ENCODE measurements at regions not wholly inside any gene's neighbourhood (a gene's known extent, or its start where the extent isn't known, plus 50 kb on each side); places are given as distances from the start of the nearest gene placed in this dataset.

DNA sequence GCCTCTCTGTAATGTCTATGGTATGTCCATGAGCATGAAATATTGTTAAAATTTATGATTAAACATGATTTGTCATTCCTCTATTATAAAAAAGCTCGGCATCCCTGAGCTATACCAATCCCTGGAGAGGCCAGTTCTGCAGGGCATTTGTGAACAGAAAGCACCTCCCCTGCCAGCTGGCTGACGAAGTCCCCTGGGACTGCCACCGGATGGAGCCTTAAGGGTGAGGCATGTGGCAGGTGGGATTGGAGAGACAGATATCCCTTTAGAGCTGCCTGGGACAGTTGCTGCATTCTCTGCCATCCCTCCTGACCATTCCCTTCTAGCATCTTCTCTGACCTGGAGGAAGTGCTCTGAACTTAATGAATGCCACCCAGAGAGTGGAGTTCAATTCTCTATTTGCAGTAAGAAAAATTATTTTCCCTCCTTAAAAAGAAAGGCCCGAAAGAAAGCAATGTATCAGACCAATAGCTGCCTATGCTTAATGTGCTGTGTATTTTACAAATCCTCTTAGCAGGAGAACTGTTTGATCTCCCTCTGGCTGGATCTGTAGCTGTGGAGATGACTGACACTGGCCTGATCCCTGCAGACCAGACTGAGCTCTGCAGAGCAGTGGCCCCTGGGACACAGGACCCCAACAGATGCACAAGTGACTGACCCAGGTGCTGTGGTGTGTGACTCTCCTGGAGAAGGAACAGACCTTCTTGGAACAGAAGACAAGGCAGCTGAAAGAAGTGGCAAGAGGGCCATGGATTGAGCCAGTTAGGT, 219.0 kb upstream of the NAV2 start (continued):
- TF ChIP-seq, protein P1, sequence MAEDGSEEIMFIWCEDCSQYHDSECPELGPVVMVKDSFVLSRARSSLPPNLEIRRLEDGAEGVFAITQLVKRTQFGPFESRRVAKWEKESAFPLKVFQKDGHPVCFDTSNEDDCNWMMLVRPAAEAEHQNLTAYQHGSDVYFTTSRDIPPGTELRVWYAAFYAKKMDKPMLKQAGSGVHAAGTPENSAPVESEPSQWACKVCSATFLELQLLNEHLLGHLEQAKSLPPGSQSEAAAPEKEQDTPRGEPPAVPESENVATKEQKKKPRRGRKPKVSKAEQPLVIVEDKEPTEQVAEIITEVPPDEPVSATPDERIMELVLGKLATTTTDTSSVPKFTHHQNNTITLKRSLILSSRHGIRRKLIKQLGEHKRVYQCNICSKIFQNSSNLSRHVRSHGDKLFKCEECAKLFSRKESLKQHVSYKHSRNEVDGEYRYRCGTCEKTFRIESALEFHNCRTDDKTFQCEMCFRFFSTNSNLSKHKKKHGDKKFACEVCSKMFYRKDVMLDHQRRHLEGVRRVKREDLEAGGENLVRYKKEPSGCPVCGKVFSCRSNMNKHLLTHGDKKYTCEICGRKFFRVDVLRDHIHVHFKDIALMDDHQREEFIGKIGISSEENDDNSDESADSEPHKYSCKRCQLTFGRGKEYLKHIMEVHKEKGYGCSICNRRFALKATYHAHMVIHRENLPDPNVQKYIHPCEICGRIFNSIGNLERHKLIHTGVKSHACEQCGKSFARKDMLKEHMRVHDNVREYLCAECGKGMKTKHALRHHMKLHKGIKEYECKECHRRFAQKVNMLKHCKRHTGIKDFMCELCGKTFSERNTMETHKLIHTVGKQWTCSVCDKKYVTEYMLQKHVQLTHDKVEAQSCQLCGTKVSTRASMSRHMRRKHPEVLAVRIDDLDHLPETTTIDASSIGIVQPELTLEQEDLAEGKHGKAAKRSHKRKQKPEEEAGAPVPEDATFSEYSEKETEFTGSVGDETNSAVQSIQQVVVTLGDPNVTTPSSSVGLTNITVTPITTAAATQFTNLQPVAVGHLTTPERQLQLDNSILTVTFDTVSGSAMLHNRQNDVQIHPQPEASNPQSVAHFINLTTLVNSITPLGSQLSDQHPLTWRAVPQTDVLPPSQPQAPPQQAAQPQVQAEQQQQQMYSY (CRISPR knock-in tag; IDR thresholded peaks at IDR 0.05), result no peak
- TF ChIP-seq RB1 (IDR thresholded peaks at IDR 0.05; ENCODE audit: borderline replicate concordance) (no peak), NFXL1 (IDR thresholded peaks at IDR 0.05; ENCODE audit: borderline replicate concordance) (no peak), KLF5 (IDR thresholded peaks at IDR 0.05; ENCODE audit: partially characterized antibody) (no peak), ZSCAN29 (IDR thresholded peaks at IDR 0.05) (no peak)

DNA sequence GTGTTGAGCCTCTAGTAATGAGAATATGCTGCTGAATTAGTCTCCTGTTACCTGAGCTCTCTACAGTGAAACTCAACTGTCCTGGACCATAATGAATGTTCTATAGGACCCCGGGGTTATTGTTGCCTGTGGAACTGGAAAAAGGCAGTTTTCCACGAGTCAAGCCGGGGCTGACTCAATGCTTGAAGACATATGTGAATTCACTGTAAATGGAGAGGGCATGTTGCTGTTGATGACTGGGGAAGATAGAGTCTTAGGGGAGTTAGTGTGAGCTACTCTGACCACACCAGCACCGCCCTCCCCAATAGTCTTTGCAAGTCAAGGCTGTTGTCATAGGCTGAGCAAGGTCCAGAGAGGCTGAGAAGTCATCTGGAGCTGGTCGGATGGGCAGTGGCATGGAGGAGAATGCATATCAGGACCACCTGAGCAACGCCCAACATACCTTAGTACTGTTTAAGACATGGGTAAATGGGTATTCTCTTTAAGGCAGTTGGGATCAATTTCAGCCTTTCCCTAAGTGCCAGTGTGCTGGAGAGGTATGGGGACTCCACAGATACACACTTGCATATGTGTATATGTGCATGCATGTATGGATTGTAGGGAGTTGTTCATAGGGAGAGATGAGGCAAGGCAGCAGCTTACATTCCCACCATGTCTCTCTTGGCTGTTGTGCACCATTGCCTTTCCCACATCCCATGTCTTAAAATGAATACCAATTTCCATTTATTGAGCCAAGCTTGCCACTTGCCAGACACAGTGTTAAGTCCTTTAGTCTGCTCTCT, 230.1 kb upstream of the NAV2 start:
- Histone ChIP-seq H3K9me3 (replicated peaks; ENCODE audit: control insufficient read depth, insufficient read depth, low read length) (no peaks in the 10 kb centered on the region; the same call in 1 of the 3 replicates), H3K4me3 (no peak overlapping the region), H2AFZ (ENCODE audit: control insufficient read depth, low read depth, low read length) (no peak overlapping the region), H3K27me3 (replicated peaks in 1 of 2; ENCODE audit: control insufficient read depth in 2 of 2, insufficient read depth in 2 of 2, low read length in 1 of 2) (no peaks in the 10 kb centered on the region), H3K36me3 (ENCODE audit: control insufficient read depth in 2 of 2, insufficient read depth in 2 of 2, low read length in 1 of 2) (no peaks in the 10 kb centered on the region), H3K27ac (ENCODE audit: control insufficient read depth, insufficient read depth) (no peak overlapping the region), H3K4me2 (ENCODE audit: control insufficient read depth, insufficient read depth) (no peak overlapping the region), H3K9ac (ENCODE audit: control insufficient read depth, insufficient read depth, low read length) (no peak overlapping the region), H3K4me1 (ENCODE audit: control insufficient read depth, insufficient read depth, low read length) (no peaks in the 10 kb centered on the region), H4K20me1 (ENCODE audit: control insufficient read depth, insufficient read depth) (no peaks in the 10 kb centered on the region), H3K79me2 (ENCODE audit: control insufficient read depth, insufficient read depth, low read length) (no peaks in the 10 kb centered on the region)
- DNase-seq (ENCODE audit: low read depth, low spot score), result no peak
- in situ Hi-C loops (cut with MboI), result no loop called here
- RAD21 ChIA-PET (ENCODE audit: unreplicated experiment), result interaction anchor here (0.8 kb wide), 1 partner anchor 88 kb away, joined by 3 read pairs; no protein-coding TSS in a partner anchor
- 23% methylated on average over 6 of the region's 6 CpGs for WGBS (ENCODE audit: insufficient coverage, insufficient replicate concordance, low lambda C conversion rate, missing lambda C conversion rate)
- POLR2A ChIA-PET, result no interaction called here
- no peak for ATAC-seq
- no TSS peak for BruUV-seq (replicated peaks)
- SMC1A ChIA-PET (ENCODE audit: uncharacterized antibody, unreplicated experiment), result no interaction called here
- FAIRE-seq, result no peak
- CTCF ChIA-PET, result no interaction called here
- intact Hi-C loops (cut with micrococcal nuclease; ENCODE audit: unreplicated experiment), result no loop called here
- no peak for TF ChIP-seq POU2F2 (IDR thresholded peaks at IDR 0.05; ENCODE audit: borderline replicate concordance, low read depth, low read length)
- no peak for TF ChIP-seq MEF2B (IDR thresholded peaks at IDR 0.05; ENCODE audit: partially characterized antibody, poor library complexity, severe bottlenecking)
- TF ChIP-seq TCF7 (IDR thresholded peaks at IDR 0.05; ENCODE audit: borderline replicate concordance), result no peak
- TF ChIP-seq NFXL1 (IDR thresholded peaks at IDR 0.05; ENCODE audit: borderline replicate concordance), result no peak
- no peak for TF ChIP-seq PAX5 (IDR thresholded peaks at IDR 0.05; ENCODE audit: borderline replicate concordance, low read depth, low read length)
- TF ChIP-seq, protein P2, sequence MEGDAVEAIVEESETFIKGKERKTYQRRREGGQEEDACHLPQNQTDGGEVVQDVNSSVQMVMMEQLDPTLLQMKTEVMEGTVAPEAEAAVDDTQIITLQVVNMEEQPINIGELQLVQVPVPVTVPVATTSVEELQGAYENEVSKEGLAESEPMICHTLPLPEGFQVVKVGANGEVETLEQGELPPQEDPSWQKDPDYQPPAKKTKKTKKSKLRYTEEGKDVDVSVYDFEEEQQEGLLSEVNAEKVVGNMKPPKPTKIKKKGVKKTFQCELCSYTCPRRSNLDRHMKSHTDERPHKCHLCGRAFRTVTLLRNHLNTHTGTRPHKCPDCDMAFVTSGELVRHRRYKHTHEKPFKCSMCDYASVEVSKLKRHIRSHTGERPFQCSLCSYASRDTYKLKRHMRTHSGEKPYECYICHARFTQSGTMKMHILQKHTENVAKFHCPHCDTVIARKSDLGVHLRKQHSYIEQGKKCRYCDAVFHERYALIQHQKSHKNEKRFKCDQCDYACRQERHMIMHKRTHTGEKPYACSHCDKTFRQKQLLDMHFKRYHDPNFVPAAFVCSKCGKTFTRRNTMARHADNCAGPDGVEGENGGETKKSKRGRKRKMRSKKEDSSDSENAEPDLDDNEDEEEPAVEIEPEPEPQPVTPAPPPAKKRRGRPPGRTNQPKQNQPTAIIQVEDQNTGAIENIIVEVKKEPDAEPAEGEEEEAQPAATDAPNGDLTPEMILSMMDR (IDR thresholded peaks at IDR 0.05 in 2 of 3, conservative IDR thresholded peaks at IDR 0.05 in 1 of 3; ENCODE audit: control insufficient read depth in 2 of 3, extremely low read depth in 1 of 3, insufficient read depth in 1 of 3, low read depth in 3 of 3, low read length in 3 of 3), result no peak
- no peak for TF ChIP-seq ZNF24 (IDR thresholded peaks at IDR 0.05)
- TF ChIP-seq EGR1 (IDR thresholded peaks at IDR 0.05; ENCODE audit: borderline replicate concordance in 1 of 2, low read depth in 2 of 2, low read length in 2 of 2), result no peak
- TF ChIP-seq KLF5 (IDR thresholded peaks at IDR 0.05; ENCODE audit: partially characterized antibody), result no peak
- TF ChIP-seq NFYB (IDR thresholded peaks at IDR 0.05; ENCODE audit: insufficient read depth, low read depth, low read length), result no peak

Data from GM12878 (cell line).